Activated T-cell treated with anti-CD3 and anti-CD28 coated beads, Interleukin-2, amount 50 U/mL, for 72 hours (primary cell): ENCODE measurements at regions not wholly inside any gene's neighbourhood (a gene's known extent, or its start where the extent isn't known, plus 50 kb on each side); places are given as distances from the start of the nearest gene placed in this dataset.

Experiments
- ATAC-seq, 2 donors: fragments of 150-1000 bp; cut with Tn5 transposase; replicated peaks in 1 of 2; 2 replicates each; pipeline ENCODE4 v1.10.0; 2021; ENCODE audit warnings: moderate library complexity in 2 of 2, mild to moderate bottlenecking in 1 of 2
- DNase-seq, 2 donors: peaks; one replicate each; pipeline ENCODE4 v3.0.0; 2021 to 2022; ENCODE audit warnings: mixed read lengths in 1 of 2
- H3K27ac Mint-ChIP-seq: one replicate; pipeline ENCODE4 v1.8.0; 2022; ENCODE audit warnings: mild to moderate bottlenecking, moderate library complexity, mixed read lengths
- H3K27me3 Mint-ChIP-seq: one replicate; pipeline ENCODE4 v1.8.0; 2022; ENCODE audit warnings: low read depth, mixed read lengths
- H3K36me3 Mint-ChIP-seq, 2 donors: one replicate each; pipeline ENCODE4 v1.8.0; 2022; ENCODE audit warnings: mixed read lengths in 2 of 2, mild to moderate bottlenecking in 1 of 2; ENCODE audit not compliant: insufficient read depth in 2 of 2
- H3K4me1 Mint-ChIP-seq: one replicate; pipeline ENCODE4 v1.8.0; 2022; ENCODE audit warnings: low read depth, mixed read lengths
- H3K4me3 Mint-ChIP-seq, 2 donors: one replicate each; pipeline ENCODE4 v1.8.0; 2022; ENCODE audit warnings: mild to moderate bottlenecking in 2 of 2, mixed read lengths in 2 of 2, moderate library complexity in 2 of 2
- H3K9me3 Mint-ChIP-seq, 2 donors: one replicate each; pipeline ENCODE4 v1.8.0; 2022; ENCODE audit warnings: mixed read lengths in 2 of 2

DNA sequence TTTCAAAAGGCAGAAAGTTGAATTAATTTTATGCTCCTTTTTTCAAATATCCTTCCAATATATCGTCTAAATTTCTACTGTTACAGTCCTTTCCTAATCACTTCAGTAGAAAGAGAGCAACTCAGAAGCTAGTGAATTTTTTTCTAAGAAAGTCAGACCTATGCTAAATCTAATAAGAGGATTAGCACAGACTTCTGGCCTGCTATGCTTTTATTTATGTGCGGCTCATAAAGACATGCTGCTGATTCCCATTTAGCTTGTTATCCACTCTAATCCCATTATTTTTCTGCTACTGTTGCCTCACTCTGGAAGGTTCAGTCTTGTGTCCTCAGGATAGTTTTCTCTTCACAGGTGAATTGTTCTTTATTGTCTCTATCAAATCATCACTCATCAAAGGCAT is 473.5 kb upstream of the FAM241A start:
- no peak for ATAC-seq
- H3K9me3 Mint-ChIP-seq = peaks cover 0 to 1% of the 10 kb centered on the region in 2 donors

DNA sequence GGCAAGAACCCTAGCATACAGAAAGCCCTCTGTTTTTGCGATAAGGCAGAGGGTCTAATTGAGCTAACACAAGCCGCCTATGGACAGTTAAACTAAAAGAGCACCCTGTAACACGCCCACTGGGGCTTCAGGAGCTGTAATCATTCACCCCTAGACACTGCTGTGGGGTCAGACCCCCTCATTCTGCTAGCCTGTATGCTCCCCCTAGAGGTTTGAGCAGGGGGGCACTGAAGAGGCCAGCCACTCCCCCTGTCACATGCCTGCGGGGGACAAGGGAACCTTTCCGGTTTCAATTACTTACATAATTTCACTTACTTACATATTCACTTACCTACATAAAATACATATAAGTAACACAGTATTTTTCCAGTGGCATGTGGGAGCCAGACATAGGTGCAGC is 469.5 kb upstream of the FAM241A start:
- Mint-ChIP-seq H3K4me1 (no peaks in the 10 kb centered on the region), H3K4me3 (no peak overlapping the region), H3K9me3 (peaks cover 0 to 2% of the 10 kb centered on the region in 2 donors), H3K36me3 (no peaks in the 10 kb centered on the region), H3K27ac (no peak overlapping the region), H3K27me3 (no peaks in the 10 kb centered on the region)
- no peak for ATAC-seq
- no peak for DNase-seq

More for the DNA sequence above, 473.5 kb upstream of the FAM241A start:
- H3K36me3 Mint-ChIP-seq = no peaks in the 10 kb centered on the region
- DNase-seq = no peak
- no peaks in the 10 kb centered on the region for H3K4me1 Mint-ChIP-seq
- H3K27ac Mint-ChIP-seq = no peak overlapping the region
- no peak overlapping the region for H3K4me3 Mint-ChIP-seq
- no peaks in the 10 kb centered on the region for H3K27me3 Mint-ChIP-seq

DNA sequence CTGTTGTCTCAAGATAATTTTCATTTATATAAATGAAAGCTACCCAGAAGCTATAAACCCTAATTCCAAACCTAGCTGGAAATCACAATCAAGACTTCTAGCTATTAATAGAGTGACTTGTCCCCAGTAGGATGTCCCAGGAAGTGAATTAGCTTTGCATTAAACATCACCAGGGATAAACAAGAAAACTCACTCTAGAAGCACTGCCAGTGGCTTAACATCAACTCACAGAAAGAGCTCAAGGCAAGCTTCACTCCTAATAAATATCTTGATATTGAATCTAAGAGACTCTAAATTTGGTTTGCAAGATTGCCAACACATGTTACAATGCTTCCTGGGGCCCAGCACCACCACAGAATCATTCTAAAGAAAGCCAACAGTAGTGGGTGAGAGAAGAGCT is 468.7 kb upstream of the FAM241A start:
- DNase-seq = no peak
- no peak for ATAC-seq
- Mint-ChIP-seq H3K4me1 (no peaks in the 10 kb centered on the region), H3K9me3 (peaks cover 0 to 2% of the 10 kb centered on the region in 2 donors), H3K4me3 (no peak overlapping the region), H3K27me3 (no peaks in the 10 kb centered on the region), H3K27ac (no peak overlapping the region), H3K36me3 (no peaks in the 10 kb centered on the region)

DNA sequence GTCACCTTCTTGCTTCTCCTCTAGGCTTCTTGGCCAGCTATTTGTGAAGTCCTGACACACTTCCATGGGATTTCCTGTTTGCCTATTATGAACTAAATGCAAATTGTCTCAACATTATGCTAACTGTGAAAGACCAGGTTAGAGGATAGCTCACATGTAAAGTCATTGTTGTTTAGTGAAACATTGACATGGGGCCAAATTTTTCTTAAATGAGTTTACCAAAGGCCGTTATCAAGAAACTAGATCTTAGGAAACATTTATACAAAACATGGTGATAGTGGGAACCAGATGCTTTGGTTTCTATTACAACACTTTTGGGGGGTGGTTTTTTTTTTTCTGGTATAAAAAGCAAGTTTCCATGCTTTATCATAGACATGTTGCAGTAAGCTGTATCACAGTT is 466.8 kb upstream of the FAM241A start:
- no peaks in the 10 kb centered on the region for H3K4me1 Mint-ChIP-seq
- no peak overlapping the region for H3K4me3 Mint-ChIP-seq
- H3K27ac Mint-ChIP-seq = no peak overlapping the region
- no peaks in the 10 kb centered on the region for H3K36me3 Mint-ChIP-seq
- DNase-seq (no peak), ATAC-seq (no peak)
- no peaks in the 10 kb centered on the region for H3K27me3 Mint-ChIP-seq
- peaks cover 0 to 2% of the 10 kb centered on the region in 2 donors for H3K9me3 Mint-ChIP-seq

DNA sequence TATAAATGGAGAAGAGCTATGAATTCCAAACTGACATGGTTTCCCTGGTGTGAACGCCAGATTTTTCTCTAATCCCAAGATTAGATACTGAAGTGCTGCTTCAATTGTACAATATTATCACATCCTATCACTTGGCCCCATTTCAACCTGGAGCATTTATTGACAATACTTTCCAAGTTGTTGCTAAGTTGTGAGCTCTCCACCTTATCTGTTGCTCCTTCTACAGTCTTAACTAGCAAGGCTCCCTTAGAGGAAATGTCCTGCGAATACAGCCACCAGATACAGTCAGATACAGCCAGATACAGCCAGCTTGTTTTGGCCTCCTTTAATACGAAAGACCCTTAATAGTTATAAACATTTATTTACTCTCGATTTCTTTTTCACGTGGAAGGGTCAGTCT is 466.3 kb upstream of the FAM241A start:
- H3K36me3 Mint-ChIP-seq = no peaks in the 10 kb centered on the region
- H3K4me3 Mint-ChIP-seq = no peak overlapping the region

DNA sequence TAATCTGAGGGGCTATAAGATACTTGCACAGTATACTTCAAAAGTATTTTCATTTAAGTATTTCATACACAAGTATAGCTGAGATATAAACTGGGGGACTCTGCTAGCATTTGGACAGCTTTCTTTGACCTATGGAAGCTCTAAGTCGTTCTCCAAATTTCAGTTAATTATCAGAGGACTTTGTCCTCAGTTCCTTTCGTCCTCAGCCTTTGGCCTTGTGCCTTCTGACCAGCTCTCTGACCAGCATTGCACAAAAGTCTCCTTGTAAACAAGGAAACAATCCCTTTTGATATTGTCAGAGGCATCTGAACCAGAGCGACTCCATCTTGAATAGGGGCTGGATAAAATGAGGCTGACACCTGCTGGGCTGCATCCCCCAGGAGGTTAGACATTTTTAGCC is 464.0 kb upstream of the FAM241A start:
- no peaks in the 10 kb centered on the region for H3K36me3 Mint-ChIP-seq
- H3K9me3 Mint-ChIP-seq = peaks cover 0 to 2% of the 10 kb centered on the region in 2 donors
- no peak overlapping the region for H3K27ac Mint-ChIP-seq
- no peak overlapping the region for H3K4me3 Mint-ChIP-seq
- DNase-seq (no peak), ATAC-seq (no peak)
- H3K27me3 Mint-ChIP-seq = no peaks in the 10 kb centered on the region
- H3K4me1 Mint-ChIP-seq = no peaks in the 10 kb centered on the region

More for the DNA sequence above, 466.3 kb upstream of the FAM241A start:
- H3K4me1 Mint-ChIP-seq = no peaks in the 10 kb centered on the region
- no peak for ATAC-seq
- peaks cover 0 to 2% of the 10 kb centered on the region in 2 donors for H3K9me3 Mint-ChIP-seq
- H3K27me3 Mint-ChIP-seq = no peaks in the 10 kb centered on the region
- no peak overlapping the region for H3K27ac Mint-ChIP-seq
- no peak for DNase-seq

DNA sequence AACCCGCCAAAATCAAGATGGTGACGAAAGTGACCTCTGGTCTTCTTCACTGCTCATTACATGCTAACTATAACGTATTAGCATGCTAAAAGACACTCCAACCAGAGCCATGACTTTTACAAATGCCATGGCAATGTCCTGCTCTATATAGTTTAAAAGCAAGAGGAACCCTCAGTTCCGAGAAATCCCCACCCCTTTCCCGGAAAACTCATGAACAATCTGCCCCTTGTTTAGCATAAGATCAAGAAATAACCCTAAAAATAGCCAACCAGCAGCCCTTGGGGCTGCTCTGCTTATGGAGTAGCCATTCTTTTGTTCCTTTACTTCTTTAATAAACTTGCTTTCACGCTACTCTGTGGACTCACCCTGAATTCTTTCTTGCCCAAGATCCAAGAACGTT is 463.5 kb upstream of the FAM241A start:
- peaks cover 0 to 2% of the 10 kb centered on the region in 2 donors for H3K9me3 Mint-ChIP-seq
- H3K27ac Mint-ChIP-seq = no peak overlapping the region
- H3K4me3 Mint-ChIP-seq = no peak overlapping the region

DNA sequence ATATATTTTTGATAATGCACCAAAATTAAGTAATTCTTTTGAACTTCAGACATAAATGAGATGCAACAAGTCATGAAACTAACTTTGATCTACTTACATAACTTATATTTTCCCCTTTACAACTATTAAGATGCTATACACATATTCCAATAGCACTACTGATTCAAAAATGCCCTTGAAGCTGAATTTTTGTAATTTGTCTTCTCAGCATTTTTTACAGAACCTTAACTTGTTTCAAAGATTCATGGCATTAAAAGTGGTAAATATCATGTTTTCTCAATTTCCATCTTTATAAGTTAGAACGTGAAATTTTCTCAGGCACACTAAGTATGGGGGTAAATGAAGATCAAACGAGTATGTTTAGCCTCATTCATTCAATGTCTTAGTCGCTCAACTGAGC is 460.0 kb upstream of the FAM241A start:
- no peaks in the 10 kb centered on the region for H3K4me1 Mint-ChIP-seq
- no peaks in the 10 kb centered on the region for H3K36me3 Mint-ChIP-seq
- H3K27ac Mint-ChIP-seq = no peak overlapping the region
- no peaks in the 10 kb centered on the region for H3K27me3 Mint-ChIP-seq
- no peak for ATAC-seq
- no peaks in the 10 kb centered on the region for H3K9me3 Mint-ChIP-seq
- no peak overlapping the region for H3K4me3 Mint-ChIP-seq
- no peak for DNase-seq

More for the DNA sequence above, 463.5 kb upstream of the FAM241A start:
- ATAC-seq (no peak), DNase-seq (no peak)
- no peaks in the 10 kb centered on the region for H3K27me3 Mint-ChIP-seq
- H3K36me3 Mint-ChIP-seq = no peaks in the 10 kb centered on the region
- H3K4me1 Mint-ChIP-seq = no peaks in the 10 kb centered on the region

DNA sequence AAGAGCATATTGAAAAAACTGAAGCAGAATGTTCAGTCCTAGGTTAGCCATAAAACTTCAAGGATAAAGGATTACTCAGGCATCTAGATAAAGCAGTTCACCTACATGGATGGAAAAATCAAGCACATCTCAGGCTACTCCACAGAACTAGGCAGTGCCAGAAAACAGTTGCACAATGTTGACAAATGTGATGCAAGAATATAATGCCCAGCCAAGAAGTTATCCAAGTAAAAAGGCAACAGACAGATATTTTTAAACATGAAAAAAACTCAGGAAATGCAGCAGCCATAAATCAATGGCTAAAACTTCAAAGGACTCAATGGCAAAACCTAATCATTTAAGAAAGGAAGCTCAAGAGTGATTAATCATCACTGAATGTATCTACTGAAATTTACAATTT is 456.0 kb upstream of the FAM241A start:
- DNase-seq = no peak
- Mint-ChIP-seq H3K4me1 (no peaks in the 10 kb centered on the region), H3K9me3 (peaks cover 4 to 6% of the 10 kb centered on the region in 2 donors)

DNA sequence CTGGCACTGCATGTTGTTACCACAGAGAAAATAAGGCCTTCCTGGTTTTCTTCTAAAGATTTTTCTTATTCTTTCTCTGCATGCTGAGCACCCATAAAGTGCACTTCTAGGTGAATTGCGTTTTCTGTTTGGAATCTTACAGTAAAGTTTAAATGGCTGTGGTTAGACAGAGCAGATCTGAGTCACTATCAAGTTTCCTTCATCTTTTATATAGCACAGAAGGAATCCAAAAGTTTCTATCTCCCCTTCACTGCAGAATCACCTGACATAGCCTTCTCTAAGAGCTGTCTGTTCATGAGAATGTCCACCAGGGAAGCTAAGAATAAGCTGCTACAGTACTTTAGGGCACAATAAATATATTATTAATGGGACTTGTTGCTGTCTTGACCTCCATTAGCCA is 455.5 kb upstream of the FAM241A start:
- no peak for ATAC-seq
- no peaks in the 10 kb centered on the region for H3K27me3 Mint-ChIP-seq

More for the DNA sequence above, 456.0 kb upstream of the FAM241A start:
- no peak for ATAC-seq
- Mint-ChIP-seq H3K27ac (no peak overlapping the region), H3K4me3 (no peak overlapping the region), H3K27me3 (no peaks in the 10 kb centered on the region), H3K36me3 (no peaks in the 10 kb centered on the region)

DNA sequence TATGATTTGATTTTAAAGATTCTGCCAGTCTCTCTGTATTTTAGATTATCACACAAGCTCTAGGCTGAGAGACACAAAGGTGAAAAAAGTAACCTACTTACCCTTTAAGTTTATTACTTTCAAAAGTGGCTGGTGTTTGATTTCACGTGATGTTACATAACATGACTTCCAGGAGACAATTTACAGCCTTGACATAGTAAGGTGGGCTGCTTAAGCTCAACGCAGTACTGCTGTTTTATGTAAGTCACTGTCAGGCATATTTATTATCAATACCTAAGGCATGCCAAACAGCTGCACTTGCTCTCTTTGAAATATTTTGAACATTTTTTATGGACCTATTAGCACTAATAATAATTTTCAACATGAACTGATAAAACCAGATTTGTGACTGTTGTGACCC is 451.5 kb upstream of the FAM241A start:
- no peak for DNase-seq
- no peak for ATAC-seq
- H3K4me3 Mint-ChIP-seq = no peak overlapping the region
- no peaks in the 10 kb centered on the region for H3K27me3 Mint-ChIP-seq
- H3K36me3 Mint-ChIP-seq = no peaks in the 10 kb centered on the region
- no peaks in the 10 kb centered on the region for H3K4me1 Mint-ChIP-seq
- H3K9me3 Mint-ChIP-seq = peaks cover 4 to 6% of the 10 kb centered on the region in 2 donors
- H3K27ac Mint-ChIP-seq = no peak overlapping the region

More for the DNA sequence above, 455.5 kb upstream of the FAM241A start:
- H3K27ac Mint-ChIP-seq = no peak overlapping the region
- no peaks in the 10 kb centered on the region for H3K36me3 Mint-ChIP-seq
- H3K4me3 Mint-ChIP-seq = no peak overlapping the region
- H3K4me1 Mint-ChIP-seq = no peaks in the 10 kb centered on the region
- peaks cover 4 to 6% of the 10 kb centered on the region in 2 donors for H3K9me3 Mint-ChIP-seq
- no peak for DNase-seq

DNA sequence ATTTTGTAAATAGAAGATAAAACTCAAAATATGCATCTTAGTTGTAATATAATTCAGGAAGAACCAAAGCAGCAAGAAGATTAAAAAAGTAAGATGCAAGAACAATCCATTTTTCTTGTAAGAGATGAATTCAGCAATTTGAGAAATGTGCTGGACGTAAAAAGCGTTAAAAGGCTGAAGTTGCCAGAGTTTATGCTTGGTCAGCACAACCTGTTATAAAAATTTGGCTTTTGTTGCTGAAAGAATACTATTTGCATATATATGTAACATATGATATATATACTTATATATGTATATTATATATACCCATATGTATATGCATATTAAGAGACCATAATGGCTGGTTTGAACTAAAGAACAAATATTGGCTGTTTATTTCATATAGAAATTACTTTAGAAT is 449.6 kb upstream of the FAM241A start:
- ATAC-seq = no peak
- no peaks in the 10 kb centered on the region for H3K27me3 Mint-ChIP-seq

DNA sequence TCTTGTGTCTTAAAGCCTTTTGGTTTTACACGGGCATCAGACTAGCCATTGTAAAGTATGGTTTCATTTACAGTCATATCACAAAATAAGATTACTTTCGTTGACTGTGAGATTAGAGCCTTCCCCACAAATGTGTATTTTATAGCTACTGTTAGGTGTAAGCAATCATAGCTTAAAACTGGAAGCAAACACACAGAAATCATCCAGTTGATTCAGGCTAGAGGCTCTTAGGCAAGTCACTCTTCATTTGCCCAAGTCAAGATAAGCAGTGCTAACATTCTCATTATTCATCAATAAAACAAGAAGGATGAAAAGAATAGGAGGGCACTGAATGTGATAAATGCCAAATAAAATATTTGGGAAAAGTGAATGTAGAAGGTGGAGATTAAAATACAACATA is 448.7 kb upstream of the FAM241A start:
- Mint-ChIP-seq H3K4me3 (no peak overlapping the region), H3K4me1 (no peaks in the 10 kb centered on the region), H3K36me3 (no peaks in the 10 kb centered on the region), H3K27ac (no peak overlapping the region), H3K9me3 (peaks cover 2 to 4% of the 10 kb centered on the region in 2 donors), H3K27me3 (no peaks in the 10 kb centered on the region)
- DNase-seq = no peak
- no peak for ATAC-seq

More for the DNA sequence above, 449.6 kb upstream of the FAM241A start:
- DNase-seq = no peak
- H3K4me3 Mint-ChIP-seq = no peak overlapping the region
- H3K36me3 Mint-ChIP-seq = no peaks in the 10 kb centered on the region
- H3K27ac Mint-ChIP-seq = no peak overlapping the region
- H3K4me1 Mint-ChIP-seq = no peaks in the 10 kb centered on the region
- H3K9me3 Mint-ChIP-seq = peaks cover 4 to 6% of the 10 kb centered on the region in 2 donors

DNA sequence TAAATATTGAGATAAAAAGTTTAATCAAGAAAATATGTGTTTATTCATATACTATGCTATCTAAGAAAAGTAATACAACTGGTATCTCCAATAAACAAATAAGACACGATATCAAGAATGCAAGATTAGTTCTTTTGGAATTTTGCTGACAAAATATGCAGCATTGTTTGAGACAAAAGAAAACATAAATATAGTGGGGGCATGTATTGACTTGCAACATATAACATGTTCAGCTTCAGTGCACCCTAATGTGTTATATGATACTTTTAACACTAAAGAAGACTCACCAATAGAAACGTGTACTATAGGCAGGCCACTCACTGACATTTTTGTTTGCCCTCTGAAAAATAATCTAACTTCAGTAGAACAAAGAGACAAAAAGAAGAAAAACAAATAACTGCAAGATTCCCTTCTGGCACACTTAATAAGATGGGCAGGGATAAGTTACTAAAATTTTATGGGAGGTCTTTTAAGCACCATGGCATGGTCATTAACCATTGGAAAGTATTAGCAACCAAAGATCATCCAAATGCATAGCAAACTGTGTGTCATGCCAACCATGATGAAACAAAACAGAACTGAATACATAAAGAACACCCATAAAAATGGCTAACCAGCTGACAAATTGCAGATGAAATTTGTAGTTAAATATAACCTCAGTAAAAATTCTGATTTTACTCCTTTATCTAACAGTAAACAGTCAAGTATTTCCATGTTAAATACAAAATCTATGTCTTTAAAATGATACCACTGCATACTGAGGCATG is 447.9 kb upstream of the FAM241A start:
- DNase-seq (no peak), ATAC-seq (no peak)
- Mint-ChIP-seq H3K4me1 (no peaks in the 10 kb centered on the region), H3K27me3 (no peaks in the 10 kb centered on the region), H3K27ac (no peak overlapping the region), H3K4me3 (no peak overlapping the region), H3K9me3 (peaks cover 0 to 1% of the 10 kb centered on the region in 2 donors), H3K36me3 (no peaks in the 10 kb centered on the region)
